GM21447 (cell line): ENCODE measurements at regions not wholly inside any gene's neighbourhood (a gene's known extent, or its start where the extent isn't known, plus 50 kb on each side); places are given as distances from the start of the nearest gene placed in this dataset.
"Not testable (repeated sequence)": the region's sequence is repeated elsewhere in the genome, so short reads cannot be mapped to it uniquely, and the experiment has no call there.

Source experiments
- ATAC-seq: cut with Tn5 transposase; IDR thresholded peaks from one replicate; pipeline ENCODE4 v1.9.1; 2021; ENCODE audit not compliant: unreplicated experiment

GRCh38 chr1:10910681-10911489, 101.6 kb upstream of the TARDBP start:
- ATAC-seq, result no peak

DNA sequence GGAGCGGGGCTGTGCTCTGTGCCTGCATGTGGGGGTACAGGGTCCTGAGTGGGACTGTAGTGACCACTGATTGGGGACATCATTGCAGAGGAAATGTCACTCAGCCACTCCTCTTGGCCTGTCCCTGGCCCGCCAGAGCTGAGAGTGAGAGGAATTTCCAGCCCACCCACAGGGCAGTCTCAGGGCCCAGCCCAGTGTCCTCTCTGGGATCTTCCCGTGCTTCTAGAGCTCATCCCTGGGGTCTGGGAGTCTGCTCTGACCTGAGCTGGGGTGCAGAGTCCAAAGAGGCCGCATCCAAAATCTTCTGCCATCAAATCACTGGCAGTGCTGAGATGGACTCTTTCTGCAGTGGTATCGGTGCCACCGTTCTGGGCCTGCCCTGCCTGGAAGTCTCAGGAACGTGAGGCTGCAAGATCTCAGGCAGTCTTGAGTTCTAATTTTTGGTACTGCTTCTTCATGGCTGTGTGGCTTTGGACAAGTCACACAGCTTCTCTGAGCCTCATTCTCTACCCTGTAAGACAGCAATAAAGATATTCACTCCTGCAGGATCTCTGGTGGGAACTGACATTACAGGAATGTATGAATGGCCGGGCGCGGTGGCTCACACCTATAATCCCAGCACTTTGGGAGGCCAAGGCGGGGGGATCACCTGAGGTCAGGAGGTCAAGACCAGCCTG, 100.8 kb upstream of the TARDBP start:
- ATAC-seq, result no peak

- no peak for ATAC-seq
Observed at GRCh38 chr1:10912441-10912840, 100.0 kb upstream of the TARDBP start.

DNA sequence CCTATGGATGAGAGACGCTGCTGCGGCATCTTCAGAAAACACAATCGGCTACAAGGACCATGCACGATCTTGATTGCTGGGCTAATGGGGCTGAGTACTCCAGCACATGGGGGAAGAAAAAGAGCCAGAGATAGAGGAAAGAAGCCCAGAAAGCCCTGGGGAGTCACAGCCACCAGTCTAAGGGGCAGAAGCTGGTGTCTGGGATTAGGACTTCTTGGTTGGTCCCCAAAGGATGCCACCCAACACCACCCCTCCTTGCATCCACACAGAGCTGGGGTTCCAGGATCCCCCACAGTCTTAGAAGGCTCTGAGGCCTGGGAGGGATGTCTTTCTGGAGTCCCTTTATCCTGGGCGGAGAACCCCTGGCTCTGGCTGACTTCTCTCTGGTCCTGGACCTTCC, 98.4 kb upstream of the TARDBP start:
- ATAC-seq, result no peak

DNA sequence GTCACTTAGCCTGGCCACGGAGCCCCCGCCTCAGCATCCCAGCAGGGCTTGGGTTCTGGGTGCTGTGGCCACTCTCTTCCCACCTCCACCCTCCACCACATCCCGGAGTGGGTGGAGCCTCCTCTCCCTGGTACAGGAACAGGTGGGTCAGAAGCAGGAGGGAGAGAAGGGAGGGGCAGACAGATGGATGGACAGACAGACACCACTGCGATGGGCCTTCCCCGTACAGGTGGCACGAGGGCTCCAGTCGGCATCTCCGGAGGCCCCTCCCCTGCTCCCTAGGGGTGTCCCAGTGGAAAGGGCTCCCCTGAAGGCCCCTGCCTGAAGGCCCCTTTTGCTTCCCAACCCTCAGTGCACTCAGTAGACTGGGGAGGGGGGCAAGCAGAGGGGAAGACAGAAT, 96.9 kb upstream of the TARDBP start:
- no peak for ATAC-seq

DNA sequence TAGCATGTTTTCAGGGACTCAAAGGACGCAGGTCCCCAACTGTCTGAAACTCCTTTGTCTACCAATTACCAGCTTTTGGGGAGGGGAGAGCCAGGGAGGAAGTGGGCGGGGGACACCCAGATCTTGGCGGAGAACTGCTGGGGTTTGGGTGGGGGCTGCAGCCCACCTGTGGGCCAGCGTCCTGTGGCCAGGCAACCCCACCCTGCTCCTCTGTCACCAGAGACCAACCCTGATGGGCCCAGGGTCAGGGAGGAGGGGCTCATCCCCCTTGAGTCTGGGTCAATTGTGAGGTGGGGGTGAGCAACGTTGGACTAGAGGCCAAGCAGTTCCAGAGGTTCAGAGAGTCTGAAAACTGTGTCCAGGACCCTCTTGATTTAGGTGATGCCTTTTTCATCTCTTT, 96.1 kb upstream of the TARDBP start:
- no peak for ATAC-seq

- no peak for ATAC-seq
Observed at GRCh38 chr1:10916991-10917390, 95.5 kb upstream of the TARDBP start.

GRCh38 chr1:10917513-10918454, 94.7 kb upstream of the TARDBP start:
- no peak for ATAC-seq

GRCh38 chr1:10918531-10918930, 93.9 kb upstream of the TARDBP start:
- ATAC-seq, result no peak

- ATAC-seq, result no peak
Observed at GRCh38 chr1:10920063-10920626, 92.3 kb upstream of the TARDBP start.

- not testable (repeated sequence) for ATAC-seq
Observed at GRCh38 chr1:10922315-10923060, 90.0 kb upstream of the TARDBP start.

DNA sequence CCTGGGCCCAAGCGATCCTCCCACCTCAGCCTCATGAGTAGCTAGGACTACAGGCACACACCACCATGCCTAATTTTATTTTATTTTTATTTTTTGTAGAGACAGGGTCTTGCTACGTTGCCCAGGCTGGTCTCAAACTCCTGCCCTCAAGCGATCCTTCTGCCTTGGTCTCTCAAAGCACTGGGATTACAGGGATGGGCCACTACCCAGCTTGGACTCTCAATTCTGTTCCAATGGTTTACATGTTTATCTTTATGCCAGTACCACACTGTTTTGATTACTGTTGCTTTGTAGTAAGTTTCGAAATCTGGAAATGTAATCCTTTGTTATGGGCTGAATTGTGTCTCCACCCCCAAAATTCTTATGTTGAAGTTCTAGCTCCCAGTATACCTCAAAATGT, 88.4 kb upstream of the TARDBP start:
- ATAC-seq, result no peak

DNA sequence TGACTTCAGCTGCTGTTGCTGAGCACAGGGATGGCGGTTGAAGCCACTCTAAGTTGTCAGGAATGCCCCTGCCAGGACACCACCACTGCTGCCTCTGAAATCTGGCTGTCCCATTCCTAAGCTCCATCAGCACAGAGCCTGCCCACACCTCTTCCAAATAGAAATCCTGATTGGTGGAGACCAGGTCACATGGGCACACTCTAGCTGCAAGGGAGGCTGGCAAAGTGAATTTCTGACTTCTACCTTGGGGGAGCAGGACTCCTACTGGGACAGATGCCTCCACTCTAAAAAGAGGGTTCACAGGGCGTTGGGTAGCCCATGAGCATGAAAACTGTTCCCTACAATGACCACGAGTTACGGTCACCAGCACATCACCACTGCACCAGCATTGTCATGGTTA, 83.8 kb upstream of the TARDBP start:
- ATAC-seq, result no peak

DNA sequence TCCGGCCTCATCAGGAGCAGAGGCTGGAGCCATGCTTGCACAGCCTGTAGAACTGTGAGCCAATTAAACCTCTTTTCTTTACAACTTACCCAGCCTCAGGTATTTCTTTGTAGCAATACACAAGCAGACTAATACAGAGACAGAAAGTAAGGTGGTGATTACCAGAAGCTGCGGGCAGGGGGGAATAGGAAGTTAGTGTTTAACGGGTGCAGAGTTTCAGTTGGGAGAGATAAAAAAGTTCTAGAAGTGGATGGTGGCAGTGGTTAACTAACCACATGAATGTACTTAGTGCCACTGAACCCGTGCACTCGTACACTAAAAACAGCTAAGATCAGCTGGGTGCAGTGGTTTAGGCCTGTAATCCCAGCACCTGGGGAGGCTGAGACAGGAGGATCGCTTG, 80.4 kb upstream of the TARDBP start:
- ATAC-seq, result no peak

DNA sequence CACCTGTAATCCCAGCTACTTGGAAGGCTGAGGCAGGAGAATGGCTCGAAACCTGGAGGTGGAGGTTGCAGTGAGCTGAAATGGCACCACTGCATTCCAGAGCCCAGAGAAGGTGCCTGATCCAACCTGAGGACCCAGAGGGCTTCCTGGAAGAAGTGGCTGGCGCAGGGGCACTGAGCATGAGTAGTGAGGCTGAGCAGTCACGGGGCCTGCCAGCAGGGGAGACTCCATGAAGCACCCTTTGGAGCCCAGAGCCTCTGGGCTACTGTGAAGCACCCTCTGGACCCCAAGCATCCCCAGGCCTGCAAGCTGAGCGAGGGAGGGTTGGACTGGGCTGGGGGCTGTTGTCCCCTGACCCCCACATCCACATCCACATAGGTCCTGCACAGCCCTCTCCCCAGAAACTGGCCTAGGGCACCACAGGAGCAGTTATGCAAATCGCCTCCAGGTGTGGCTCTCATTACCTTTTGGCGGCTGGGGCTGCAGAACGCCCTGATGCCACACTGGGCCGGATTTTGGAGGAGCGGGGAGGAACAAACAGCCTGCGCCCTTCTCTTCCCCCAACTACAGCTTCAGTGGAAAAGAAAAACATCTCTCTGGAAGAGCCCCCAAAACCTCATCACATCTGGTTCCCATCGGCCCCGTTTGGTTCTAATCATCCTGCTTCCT, 78.2 kb upstream of the TARDBP start:
- ATAC-seq, result no peak

- ATAC-seq, result no peak
Observed at GRCh38 chr1:10935246-10935645, 77.2 kb upstream of the TARDBP start.

DNA sequence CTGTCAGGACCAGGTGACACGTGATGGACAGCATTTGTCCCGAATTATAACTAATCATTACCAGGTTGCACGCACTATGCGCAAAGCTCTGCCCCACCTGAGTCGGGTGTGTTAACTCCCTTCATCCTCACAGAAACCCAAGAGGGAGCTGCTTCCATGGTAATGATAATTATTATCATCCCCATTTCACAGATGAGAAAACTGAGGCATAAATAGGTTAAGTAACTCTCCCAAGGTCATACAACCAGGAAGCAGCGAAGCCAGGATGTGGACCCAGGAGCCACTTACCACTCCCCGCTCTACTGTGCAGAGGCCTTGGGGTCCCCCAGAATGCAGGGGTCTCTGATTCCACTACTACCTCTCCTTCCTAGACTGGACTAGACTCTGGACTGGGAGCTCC, 76.7 kb upstream of the TARDBP start:
- no peak for ATAC-seq

DNA sequence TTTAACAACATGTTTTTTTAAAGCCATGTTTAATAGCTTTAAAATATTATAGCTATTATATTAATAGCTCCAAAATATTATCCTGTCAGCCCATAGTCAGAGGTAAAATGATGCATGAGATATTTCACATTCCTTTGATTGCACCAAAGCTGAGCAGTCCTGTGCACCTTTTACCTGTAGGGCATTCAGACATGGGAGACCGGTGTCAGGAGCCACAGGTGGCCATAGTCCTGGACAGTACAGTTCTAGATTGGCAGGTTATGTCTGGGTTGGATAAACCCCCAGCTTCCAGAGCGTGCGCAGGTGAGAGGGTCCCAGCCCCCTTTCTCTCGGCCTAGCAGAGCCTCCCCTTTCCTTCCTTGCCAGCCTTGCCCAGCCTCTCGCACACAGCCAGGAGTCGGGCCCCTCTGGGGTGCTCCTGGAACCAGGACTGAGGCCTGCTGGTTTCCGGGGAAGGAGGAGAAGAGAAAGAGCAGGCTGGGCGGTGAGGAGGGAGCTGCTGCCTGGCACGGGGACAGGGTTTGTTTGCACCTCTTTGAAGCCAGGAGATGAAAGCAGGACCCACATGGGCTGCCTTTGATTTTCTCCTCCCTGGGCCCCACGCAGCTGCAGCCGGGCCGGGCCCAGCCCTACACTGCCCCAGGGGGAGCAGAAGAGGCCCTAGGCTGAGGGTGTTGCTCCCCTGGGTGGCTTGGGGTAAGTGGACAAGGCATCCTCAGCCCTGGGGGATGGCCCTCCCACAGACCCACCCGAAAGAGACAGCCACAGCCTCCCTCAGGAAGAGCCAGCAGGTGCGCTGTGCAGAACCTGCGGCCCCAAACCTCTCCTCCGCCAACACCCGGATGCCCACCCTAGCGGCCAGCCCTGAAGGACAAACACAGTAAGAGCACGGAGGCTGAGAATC, 75.2 kb upstream of the TARDBP start:
- ATAC-seq, result no peak
